Glutamatergic neuron (in vitro differentiated cells): ENCODE measurements at regions not wholly inside any gene's neighbourhood (a gene's known extent, or its start where the extent isn't known, plus 50 kb on each side); places are given as distances from the start of the nearest gene placed in this dataset.

Source experiments
- DNase-seq: peaks from one replicate; pipeline ENCODE4 v3.0.0; 2022
- H3K27ac Mint-ChIP-seq: one replicate; pipeline ENCODE4 v1.8.0; 2020; ENCODE audit warnings: mild to moderate bottlenecking, mixed read lengths, inconsistent platforms; ENCODE audit not compliant: unreplicated experiment
- H3K27me3 Mint-ChIP-seq: one replicate; pipeline ENCODE4 v1.8.0; 2020; ENCODE audit warnings: mild to moderate bottlenecking, moderate library complexity, mixed read lengths, inconsistent platforms; ENCODE audit not compliant: unreplicated experiment
- H3K36me3 Mint-ChIP-seq: one replicate; pipeline ENCODE4 v1.8.0; 2020; ENCODE audit warnings: mild to moderate bottlenecking, mixed read lengths, inconsistent platforms; ENCODE audit not compliant: unreplicated experiment
- H3K4me1 Mint-ChIP-seq: one replicate; pipeline ENCODE4 v1.8.0; 2020; ENCODE audit warnings: mild to moderate bottlenecking, low read depth, mixed read lengths, inconsistent platforms; ENCODE audit not compliant: unreplicated experiment
- H3K4me3 Mint-ChIP-seq: one replicate; pipeline ENCODE4 v1.8.0; 2020; ENCODE audit warnings: mild to moderate bottlenecking, mixed read lengths, inconsistent platforms; ENCODE audit not compliant: unreplicated experiment
- H3K9me3 Mint-ChIP-seq: one replicate; pipeline ENCODE4 v1.8.0; 2020; ENCODE audit warnings: mild to moderate bottlenecking, moderate library complexity, mixed read lengths, inconsistent platforms; ENCODE audit not compliant: unreplicated experiment
- CTCF ChIP-seq: fragments of 200-600 bp; sonication (generic); IDR thresholded peaks from one replicate; pipeline ENCODE4 v1.5.0; 2021; ENCODE audit not compliant: partially characterized antibody, unreplicated experiment

GRCh38 chr10:107277591-107277990 is 113.1 kb upstream of the SORCS1 start:
- TF ChIP-seq CTCF, result no peak
- no peak for DNase-seq
- Mint-ChIP-seq H3K27ac (no peak overlapping the region), H3K4me3 (no peak overlapping the region), H3K9me3 (no peaks in the 10 kb centered on the region), H3K4me1 (no peaks in the 10 kb centered on the region), H3K27me3 (peaks cover 2% of the 10 kb centered on the region), H3K36me3 (no peaks in the 10 kb centered on the region)

- no peaks in the 10 kb centered on the region for H3K9me3 Mint-ChIP-seq
- no peak for TF ChIP-seq CTCF
- H3K27ac Mint-ChIP-seq, result no peak overlapping the region
- no peak overlapping the region for H3K4me3 Mint-ChIP-seq
- H3K36me3 Mint-ChIP-seq, result no peaks in the 10 kb centered on the region
- DNase-seq, result no peak
- H3K4me1 Mint-ChIP-seq, result no peaks in the 10 kb centered on the region
- H3K27me3 Mint-ChIP-seq, result no peaks in the 10 kb centered on the region
Observed at GRCh38 chr10:107275806-107276205, 111.3 kb upstream of the SORCS1 start.

DNA sequence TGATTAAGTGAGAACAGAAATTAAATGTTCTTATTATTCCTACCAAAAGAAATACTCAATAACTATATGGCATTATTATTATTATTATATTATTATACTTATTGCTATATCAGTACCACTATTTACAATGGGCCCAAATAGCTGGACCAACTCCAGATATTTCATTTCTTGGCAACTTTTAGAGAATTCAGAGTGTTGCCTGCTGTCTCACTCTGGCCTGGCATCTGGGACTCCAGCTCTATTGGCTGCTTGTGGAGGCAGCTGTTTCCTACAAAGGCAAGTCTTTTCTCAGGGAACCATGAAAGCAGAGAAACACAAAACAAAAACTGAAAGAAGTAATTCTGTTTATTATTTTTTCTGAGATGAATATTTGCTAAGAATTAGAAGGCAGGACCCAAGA is 105.1 kb upstream of the SORCS1 start:
- peaks cover 2% of the 10 kb centered on the region for H3K4me1 Mint-ChIP-seq
- H3K36me3 Mint-ChIP-seq, result no peaks in the 10 kb centered on the region
- no peaks in the 10 kb centered on the region for H3K27me3 Mint-ChIP-seq
- no peak for DNase-seq
- no peak overlapping the region for H3K27ac Mint-ChIP-seq
- H3K4me3 Mint-ChIP-seq, result no peak overlapping the region
- no peak for TF ChIP-seq CTCF
- H3K9me3 Mint-ChIP-seq, result no peaks in the 10 kb centered on the region

DNA sequence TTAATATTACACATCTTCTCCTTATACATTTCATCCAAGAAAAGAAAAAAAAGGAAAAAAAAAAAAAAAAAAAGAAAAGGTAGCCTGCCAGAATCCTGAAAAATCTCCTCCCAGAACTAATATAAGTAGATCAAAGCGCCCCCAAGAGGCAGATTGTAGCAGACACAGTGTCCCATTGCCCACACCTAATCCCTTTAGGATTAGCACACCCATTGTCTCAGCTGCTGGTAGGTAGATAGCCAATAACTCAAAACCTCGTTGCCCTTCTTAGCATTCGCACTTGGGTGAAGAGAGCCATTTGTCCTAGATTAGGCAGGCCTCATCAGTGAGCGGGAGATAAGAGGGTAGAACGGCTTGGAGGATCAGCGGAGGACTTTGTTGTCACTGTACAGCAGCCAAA is 100.2 kb upstream of the SORCS1 start:
- H3K4me3 Mint-ChIP-seq, result no peak overlapping the region
- no peak overlapping the region for H3K27ac Mint-ChIP-seq
- no peaks in the 10 kb centered on the region for H3K9me3 Mint-ChIP-seq
- no peaks in the 10 kb centered on the region for H3K36me3 Mint-ChIP-seq
- TF ChIP-seq CTCF, result no peak
- no peak for DNase-seq
- peaks cover 6% of the 10 kb centered on the region for H3K4me1 Mint-ChIP-seq
- no peaks in the 10 kb centered on the region for H3K27me3 Mint-ChIP-seq

- no peaks in the 10 kb centered on the region for H3K36me3 Mint-ChIP-seq
- H3K27ac Mint-ChIP-seq, result no peak overlapping the region
- no peaks in the 10 kb centered on the region for H3K27me3 Mint-ChIP-seq
- no peak for DNase-seq
- no peaks in the 10 kb centered on the region for H3K4me1 Mint-ChIP-seq
- no peak overlapping the region for H3K4me3 Mint-ChIP-seq
- no peak for TF ChIP-seq CTCF
- H3K9me3 Mint-ChIP-seq, result no peaks in the 10 kb centered on the region
Observed at GRCh38 chr10:107244122-107244521, 79.6 kb upstream of the SORCS1 start.
